Fibroblast of pulmonary artery (primary cell): ENCODE measurements at regions not wholly inside any gene's neighbourhood (a gene's known extent, or its start where the extent isn't known, plus 50 kb on each side); places are given as distances from the start of the nearest gene placed in this dataset.
"Not testable (repeated sequence)": the region's sequence is repeated elsewhere in the genome, so short reads cannot be mapped to it uniquely, and the experiment has no call there.

Source experiments
- DNase-seq: peaks from one replicate; pipeline ENCODE4 v3.0.0-alpha.2; 2010; ENCODE audit warnings: low read depth
- H3K4me3 ChIP-seq: replicated peaks from 2 replicates; pipeline ENCODE4 v1.5.1; 2011; ENCODE audit warnings: low read depth, mild to moderate bottlenecking, control low read depth, low read length, moderate library complexity
- CTCF ChIP-seq: IDR thresholded peaks from 2 replicates; pipeline ENCODE4 v1.5.1; 2011; ENCODE audit warnings: mild to moderate bottlenecking, control low read depth, low read length, inconsistent platforms; ENCODE audit errors: missing control alignments

GRCh38 chr9:107838766-107839165 lies 349.2 kb upstream of the KLF4 start:
- TF ChIP-seq CTCF: no peak
- no peak overlapping the region for H3K4me3 ChIP-seq
- no peak for DNase-seq

- no peak overlapping the region for H3K4me3 ChIP-seq
- no peak for TF ChIP-seq CTCF
- no peak for DNase-seq
Observed at GRCh38 chr9:107836300-107836699, 346.7 kb upstream of the KLF4 start.

DNA sequence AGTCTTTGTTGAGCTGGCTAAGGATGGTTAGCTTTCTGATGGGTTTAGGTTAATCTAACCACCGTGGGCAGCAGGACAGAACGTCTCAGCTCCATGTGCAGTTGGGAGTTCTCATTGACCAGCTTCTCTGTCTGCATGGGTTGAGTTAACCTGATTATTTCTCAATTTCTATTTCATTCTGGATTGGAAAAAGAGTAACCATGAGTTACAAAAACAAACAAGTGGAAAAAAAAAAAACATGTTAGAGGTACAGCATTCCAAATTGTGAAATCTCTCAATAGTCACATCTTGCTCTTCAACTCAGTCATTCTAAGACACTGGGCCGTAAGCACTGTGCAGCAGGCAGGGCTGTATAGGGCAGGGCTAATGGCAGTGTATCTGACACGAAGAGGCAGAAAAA lies 343.7 kb upstream of the KLF4 start:
- no peak for DNase-seq
- no peak overlapping the region for H3K4me3 ChIP-seq
- TF ChIP-seq CTCF: no peak

GRCh38 chr9:107832871-107833270 lies 343.3 kb upstream of the KLF4 start:
- H3K4me3 ChIP-seq: no peak overlapping the region
- no peak for TF ChIP-seq CTCF
- DNase-seq: no peak

DNA sequence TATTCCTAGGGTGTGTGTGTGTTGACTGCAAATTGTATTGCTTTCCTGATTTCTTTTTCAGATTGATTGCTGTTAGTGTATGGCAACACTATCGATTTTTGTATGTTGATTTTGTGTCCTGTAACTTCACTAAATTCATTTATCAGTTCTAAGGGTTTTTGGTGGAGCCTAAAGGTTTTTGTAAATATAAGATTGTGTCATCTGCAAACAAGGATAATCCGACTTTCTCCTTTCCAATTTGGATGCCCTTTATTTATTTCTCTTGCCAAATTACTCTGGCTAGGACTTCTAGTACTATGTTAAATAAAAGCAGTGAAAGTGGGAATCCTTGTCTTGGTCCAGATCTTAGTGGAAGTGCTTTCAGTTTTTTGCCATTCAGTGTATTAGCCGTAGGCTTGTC lies 340.9 kb upstream of the KLF4 start:
- TF ChIP-seq CTCF: no peak
- DNase-seq: no peak

GRCh38 chr9:107827884-107828283 lies 338.3 kb upstream of the KLF4 start:
- DNase-seq: no peak
- no peak for TF ChIP-seq CTCF
- H3K4me3 ChIP-seq: no peak overlapping the region

More for the DNA sequence above, 340.9 kb upstream of the KLF4 start:
- H3K4me3 ChIP-seq: no peak overlapping the region

- peak; percentile 20 for DNase-seq
- no peak overlapping the region for H3K4me3 ChIP-seq
- no peak for TF ChIP-seq CTCF
Observed at GRCh38 chr9:107827304-107827703, 337.7 kb upstream of the KLF4 start.

- DNase-seq, H3K4me3 ChIP-seq: not testable (repeated sequence)
Observed at GRCh38 chr9:107826688-107826983, 337.1 kb upstream of the KLF4 start.
